Hematopoietic multipotent progenitor cell treated with erythropoietin and hydrocortisone succinate and interleukin-3 and kit ligand, for 6 days (in vitro differentiated cells): ENCODE measurements at regions not wholly inside any gene's neighbourhood (a gene's known extent, or its start where the extent isn't known, plus 50 kb on each side); places are given as distances from the start of the nearest gene placed in this dataset.
"Not testable (repeated sequence)": the region's sequence is repeated elsewhere in the genome, so short reads cannot be mapped to it uniquely, and the experiment has no call there.

ENCODE experiments used
- DNase-seq: peaks from one replicate; pipeline ENCODE4 v3.0.0-alpha.2; 2015

DNA sequence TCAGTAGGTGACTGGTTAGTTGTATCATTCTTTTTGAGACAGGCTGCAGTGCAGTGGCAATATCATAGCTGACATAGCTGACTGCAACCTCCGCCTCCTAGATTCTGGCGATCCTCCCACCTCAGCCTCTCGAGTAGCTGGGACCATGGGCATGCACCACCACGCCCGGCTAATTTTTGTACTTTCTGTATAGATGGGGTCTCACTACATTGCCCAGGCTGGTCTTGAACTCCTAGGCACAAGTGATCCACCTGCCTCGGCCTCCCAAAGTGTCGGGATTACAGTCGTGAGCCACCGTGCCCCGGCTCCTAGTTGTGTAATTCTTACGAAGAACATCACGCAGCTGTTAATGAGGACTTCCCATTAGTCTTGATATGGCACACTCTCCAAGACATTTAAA lies 123.4 kb upstream of the VKORC1L1 start:
- DNase-seq = no peak

DNA sequence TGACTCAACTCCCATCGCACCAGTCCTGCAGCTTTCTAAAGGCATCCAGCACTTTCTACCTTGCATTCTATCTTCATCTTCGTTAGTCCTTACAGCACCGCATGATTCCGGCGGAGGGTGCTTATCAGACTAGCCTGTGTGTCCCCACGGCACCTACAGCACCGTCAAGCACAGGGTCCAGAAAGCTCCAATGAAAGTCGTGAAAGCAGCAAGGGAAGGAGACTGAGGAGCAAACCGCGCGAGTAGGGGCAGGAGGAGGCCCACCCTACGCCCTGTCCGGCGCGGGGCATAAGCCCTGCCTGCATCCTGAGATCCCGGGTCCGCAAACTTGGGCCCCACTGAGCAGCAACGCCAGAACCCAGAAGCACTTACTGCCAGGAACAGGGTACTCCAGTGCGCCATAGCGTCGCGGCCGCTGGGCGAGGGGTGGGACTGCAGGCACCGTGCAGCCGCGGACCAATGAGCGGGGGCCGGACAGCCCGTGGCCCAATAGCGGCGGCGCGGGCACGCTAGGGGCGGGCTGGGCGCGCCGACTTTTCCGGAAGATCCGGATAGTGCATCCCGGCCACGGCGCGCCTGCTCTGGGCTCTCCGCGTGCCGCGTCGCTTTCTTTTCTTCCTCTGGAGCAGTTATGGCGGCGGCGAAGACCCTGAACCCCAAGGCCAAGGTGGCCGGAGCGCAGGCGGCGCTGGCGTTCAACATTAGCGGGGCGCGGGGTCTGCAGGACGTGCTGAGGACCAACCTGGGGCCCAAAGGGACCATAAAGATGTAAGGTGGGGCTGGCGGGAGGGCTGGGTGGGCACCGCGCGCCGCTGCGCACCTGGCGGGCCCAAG lies 122.1 kb upstream of the VKORC1L1 start:
- DNase-seq = peak; percentile 95

DNA sequence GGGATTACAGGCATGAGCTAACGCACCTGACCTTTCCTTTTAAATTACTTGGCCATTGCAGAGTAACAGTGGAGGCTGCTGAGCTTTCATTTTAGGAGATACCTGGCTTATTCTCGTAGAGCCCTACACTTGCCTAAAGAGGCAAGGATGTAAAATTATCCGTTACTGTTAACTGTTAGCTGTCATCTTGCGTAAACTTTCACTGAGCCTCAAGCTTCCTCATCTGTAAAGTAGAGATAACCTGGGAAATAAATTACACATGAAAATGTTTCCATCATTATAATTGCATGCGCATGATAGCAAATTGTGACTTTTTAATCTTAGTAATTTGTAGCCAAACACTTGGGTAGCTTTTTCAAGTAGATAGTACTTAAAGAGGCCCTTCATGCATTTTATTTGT lies 118.8 kb upstream of the VKORC1L1 start:
- peak; percentile 70 for DNase-seq

DNA sequence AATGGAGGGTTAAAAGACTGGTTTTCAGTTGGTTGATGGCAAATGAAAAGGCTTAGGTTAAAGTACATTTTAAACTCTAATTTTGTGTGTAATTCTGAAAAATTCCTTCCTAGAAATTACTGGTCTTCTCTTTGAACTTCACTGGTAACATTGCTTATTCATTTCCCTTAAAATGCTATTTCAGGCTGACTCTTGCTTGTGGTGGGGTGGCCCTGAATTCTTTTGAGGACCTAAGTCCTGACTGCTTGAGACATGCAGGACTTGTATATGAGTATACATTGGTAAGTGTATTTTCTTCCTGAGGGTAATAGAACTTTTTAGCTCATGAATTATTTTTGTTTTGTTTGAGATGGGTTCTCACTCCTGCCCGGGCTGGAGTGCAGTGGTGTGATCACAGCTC lies 113.9 kb upstream of the VKORC1L1 start:
- DNase-seq = not testable (repeated sequence)

DNA sequence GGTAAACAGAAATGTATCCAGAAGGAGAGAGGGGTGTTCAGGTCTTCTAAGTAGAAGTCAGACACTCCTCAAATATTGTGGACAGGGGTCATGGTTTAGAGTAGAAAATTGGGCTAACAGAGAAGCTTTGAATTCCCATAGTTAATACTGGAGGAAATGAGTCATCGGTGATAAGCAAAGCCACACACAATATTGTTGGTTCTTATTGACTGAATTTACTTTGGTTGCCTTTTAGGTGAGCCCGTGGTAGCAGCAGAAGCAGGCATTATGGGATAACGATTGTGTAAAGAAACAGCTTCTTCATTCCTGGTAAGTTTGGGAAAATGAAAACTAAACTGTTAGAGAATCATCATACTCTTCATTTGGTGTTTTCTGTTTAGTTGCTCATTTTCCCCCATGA lies 110.2 kb upstream of the VKORC1L1 start:
- DNase-seq = peak; percentile 27

DNA sequence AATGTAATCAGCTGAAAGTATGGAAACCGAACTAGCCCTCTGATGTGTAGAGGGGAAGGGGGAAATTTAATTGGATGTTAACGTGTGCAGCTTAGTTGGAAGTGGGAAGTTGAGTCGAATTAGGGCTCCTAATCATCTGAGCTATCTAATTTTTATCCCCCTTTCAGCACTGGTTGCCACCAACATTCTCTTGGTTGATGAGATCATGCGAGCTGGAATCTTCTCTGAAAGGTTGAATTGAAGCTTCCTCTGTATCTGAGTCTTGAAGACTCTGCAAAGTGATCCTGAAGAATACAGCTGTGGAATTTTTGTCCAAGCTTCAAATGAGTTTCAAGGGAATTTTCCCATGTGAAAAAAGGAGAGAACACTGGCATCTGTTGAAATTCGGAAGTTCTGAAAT lies 109.8 kb upstream of the VKORC1L1 start:
- not testable (repeated sequence) for DNase-seq

DNA sequence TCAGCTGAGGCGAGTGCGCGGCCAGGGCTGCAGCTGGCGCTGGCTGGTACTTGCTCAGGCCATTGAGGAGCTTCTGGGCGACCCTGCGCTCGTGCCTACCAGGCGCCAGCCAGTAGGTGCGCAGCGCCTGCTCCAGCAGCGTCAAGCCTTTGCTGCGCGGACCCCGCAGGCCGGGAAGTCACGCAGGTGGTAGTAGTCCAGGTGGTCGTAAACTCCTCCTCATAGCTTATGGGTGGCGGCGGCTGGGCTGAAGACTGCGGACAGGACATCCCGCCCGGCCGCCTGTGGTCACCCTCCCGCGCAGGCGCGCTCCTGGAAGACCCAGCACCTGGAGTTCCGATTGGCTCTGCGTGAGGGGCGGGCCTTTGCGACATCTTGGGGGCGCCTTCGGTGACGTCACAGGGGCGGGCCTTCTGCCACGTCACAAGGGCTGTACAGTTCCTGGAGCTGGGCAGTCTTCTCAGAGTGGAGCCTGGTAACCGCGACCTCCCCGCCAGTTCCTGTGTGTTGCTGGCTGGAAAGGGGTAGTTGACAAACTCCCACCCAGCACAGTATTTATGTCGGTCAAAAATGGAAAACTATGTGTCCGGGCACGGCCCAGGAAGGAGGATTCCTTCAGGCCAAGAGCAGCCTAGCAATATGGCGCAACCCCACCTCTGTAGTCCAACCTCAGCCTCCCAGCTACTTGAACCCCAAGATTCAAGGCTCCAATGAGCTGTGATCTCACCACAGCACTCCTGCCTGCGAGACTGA lies 102.2 kb upstream of the VKORC1L1 start:
- peak; percentile 91 for DNase-seq

DNA sequence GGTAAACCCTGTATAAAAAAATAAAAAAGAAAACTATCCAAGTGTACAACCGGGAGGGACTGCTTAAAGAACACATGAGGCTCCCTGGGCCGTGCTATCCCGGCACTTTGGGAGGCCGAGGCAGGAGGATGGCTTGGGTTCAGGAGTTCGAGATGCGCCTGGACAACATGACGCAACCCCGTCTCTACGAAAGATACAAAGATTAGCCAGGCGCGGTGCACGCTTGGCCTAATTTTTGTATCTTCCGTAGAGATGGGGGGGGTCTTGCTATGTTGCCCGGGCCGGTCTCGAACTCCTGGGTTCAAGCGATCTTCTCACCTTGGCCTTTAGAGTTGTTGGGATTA lies 101.7 kb upstream of the VKORC1L1 start:
- DNase-seq = not testable (repeated sequence)

DNA sequence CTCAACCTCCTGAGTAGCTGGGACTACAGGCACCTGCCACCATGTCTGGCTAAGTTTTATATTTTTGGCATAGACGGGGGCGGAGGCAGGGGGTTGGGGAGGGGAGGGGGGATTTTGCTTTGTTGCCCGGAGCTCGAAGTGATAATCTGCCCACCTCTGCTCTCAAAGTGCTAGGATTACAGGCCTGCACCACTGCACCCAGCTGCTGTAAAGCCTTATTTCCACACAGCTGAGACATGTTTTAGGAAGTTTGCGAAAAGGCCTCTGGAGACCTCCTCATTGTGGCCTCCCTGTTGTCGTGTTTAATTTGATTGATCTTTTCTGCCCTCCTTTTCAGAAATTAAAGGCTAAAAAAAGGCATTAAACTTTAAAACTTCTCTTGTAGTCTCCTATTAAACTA lies 96.2 kb upstream of the VKORC1L1 start:
- not testable (repeated sequence) for DNase-seq

DNA sequence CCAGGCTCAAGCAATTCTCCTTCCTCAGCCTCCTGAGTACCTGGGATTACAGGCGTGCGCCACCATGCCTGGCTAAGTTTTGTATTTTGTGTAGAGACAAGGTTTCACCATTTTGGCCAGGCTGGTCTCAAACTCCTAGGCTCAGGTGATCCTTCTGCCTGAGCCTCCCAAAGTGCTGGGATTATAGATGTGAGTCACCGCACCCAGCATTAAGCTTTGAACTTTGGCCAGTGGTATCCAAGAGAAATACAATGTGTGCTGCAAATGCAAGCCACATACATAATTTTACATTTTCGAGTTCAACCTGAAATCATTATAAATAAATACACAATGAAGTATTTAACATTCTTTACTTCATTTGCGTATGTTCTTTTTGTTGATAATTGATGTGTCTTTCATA lies 82.9 kb upstream of the VKORC1L1 start:
- not testable (repeated sequence) for DNase-seq

DNA sequence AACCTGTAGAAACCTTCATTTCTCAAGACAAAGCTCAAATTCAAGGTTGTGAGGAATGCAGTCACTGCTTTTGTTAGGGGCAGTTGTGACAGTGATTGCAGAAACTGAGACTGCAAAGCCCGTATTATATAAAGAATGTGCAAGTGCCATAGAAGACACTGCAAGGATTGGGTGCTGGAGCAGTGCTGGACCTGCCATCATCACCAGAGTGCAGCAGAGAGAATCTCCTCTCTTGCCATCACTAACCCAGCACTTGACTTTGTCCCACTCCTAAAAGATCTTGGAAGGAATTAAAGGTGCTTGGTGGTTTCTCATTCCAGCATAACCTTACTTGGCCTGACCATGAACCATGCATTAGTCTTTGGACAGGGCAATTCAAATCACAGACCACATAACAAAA lies 81.1 kb upstream of the VKORC1L1 start:
- DNase-seq = not testable (repeated sequence)

DNA sequence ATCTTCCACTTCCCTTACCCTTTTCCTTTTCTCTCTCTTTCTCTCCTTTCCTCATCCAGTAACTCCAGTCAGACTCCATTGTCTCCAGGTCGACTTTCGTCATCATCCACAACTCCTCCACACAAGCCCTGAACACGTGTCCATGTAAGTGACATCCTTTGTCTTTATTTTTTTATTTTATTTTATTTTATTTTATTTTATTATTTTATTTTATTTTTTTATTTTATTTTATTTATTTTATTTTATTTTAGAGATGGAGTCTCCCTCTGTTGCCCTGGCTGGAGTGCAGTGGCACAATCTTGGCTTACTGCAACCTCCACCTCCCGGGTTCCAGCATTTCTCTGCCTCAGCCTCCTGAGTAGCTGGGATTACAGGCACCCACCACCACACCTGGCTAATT lies 80.1 kb upstream of the VKORC1L1 start:
- not testable (repeated sequence) for DNase-seq

DNA sequence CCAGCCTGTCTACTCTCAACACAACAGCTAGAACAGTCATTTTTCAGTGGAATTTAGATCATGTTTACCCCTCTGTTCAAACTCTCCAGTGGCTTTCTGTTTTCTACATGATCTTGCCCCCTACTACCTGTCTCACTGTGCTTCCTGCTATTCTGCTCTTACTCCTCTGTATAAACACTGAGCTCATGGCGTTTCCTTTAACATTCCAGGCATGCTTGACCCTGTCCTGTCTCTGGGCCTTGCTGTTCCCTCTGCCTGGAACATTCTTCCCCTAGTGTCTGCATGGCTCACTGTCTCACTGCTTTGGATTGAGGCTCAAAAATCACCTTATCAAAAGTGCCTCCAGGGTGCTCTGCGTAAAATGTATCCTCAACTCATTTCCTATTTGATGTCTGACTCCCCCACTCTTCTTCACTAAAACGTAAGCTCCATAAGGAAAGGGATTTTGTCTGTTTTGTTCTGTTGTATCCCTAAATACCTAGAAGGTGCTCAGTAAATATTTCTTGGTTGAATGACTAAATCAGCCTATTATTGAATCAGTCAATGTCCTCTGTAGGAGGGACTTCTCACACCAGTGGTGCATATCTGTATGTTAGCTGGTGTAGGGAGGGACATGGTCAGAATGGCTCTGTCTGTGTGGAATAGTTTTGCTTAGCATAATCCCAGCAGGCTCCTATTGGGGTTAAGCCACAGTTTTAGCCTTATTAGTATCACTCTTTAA lies 78.0 kb upstream of the VKORC1L1 start:
- DNase-seq = not testable (repeated sequence)

DNA sequence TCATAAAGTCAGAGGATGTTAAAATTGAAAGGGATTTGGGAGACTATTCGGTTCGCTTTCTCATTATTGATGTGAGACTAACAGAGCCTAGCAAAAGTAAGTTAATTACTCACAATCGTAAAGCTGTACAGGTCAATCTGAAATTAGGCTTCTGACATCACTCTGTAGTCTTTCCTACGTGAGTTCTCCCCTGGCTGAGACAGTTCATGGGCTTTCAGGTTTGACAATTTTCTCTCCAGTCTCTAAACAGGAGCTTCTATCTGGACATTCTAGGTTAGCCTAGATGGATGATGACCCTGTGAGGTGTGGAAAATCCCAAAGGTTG lies 77.5 kb upstream of the VKORC1L1 start:
- DNase-seq = not testable (repeated sequence)

DNA sequence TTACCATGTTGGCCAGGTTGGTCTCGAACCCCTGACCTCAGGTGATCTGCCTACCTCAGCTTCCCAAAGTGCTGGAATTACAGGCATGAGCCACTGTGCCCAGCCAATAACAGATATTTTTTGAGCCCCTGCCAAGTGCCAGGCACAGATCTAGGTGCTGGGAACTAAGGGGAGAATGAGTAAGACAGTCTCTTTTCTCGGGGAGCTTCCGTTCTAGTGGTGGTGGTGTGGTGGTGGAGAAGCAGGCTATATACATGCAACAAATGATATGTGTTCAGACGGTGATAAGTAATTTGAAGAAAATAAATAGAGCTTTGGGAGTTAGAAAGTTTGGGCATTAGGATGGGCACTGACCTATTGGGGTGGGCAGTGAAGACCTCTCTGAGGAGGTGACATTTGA lies 76.7 kb upstream of the VKORC1L1 start:
- no peak for DNase-seq

DNA sequence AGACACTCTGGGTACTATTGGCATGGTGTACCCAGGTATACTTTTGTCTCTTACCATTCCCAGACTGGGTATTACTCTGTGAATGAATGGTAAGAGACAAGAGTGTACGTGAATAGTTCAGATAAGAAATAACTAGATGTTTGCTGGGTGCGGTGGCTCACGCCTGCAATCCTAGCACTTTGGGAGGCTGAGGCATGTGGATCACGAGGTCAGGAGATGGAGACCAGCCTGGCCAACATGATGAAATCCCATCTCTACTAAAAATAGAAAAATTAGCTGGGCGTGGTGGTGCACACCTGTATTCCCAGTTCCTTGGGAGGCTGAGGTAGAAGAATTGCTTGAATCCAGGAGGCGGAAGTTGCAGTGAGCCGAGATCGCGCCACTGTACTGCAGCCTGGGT lies 75.8 kb upstream of the VKORC1L1 start:
- not testable (repeated sequence) for DNase-seq

DNA sequence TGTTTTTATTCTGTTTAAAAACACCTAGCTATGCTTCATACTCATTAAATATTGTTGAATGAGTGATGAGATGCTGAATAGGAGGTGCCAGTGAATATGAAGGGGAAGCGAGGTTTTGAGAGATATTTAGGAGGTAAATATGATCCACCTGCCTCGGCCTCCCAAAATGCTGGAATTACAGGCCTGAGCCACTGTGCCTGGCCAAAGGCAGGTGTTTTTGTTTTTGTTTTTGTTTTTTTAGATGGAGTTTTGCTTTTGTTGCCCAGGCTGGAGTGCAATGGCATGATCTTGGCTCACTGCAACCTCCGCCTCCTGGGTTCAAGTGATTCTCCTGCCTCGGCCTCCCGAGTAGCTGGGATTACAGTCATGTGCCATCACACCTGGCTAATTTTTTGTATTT lies 75.3 kb upstream of the VKORC1L1 start:
- not testable (repeated sequence) for DNase-seq

DNA sequence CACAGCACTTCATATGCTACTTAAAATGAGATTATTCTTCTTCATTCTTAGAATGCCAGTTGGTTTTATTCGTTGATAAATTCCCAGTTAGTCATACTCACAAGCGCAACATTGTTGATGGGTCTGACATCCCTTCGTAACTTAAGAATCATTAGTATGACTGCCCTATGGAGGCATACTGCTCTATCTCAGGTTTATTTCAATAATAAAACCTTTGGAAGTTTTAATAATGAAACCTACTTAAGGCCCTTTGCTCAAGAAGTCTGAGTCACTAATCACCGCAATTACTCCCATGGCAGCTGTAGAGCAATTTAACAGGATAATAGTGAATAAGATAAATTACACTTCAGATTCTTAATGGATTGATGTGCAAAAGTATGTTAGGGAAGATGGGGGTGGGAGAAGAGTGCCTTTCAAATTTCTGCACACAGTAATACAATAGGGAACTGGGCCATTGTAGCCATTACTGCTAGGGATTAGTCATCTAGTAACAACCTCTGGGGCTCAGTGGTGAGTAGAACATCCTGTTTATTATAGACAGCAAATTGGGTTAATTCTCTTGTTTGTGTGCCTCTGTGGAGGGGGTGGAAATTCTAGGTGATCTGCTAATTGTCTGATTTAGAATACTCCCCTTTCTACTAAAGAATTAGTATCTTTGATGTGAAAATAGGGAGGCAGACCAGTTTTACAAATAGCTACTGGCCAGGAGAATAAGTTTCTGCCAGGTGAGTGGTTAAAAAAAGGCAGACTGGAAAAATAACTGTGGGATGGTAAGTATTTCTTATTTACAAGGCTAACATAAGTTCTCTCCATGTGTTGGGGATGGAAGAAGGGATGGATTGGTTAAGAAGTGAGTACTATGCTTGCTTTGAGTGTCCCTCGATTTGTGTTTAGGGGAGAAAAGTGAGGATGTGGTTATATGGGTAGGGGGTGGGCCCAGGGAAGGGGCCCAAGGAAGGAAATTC lies 74.5 kb upstream of the VKORC1L1 start:
- DNase-seq = no peak

DNA sequence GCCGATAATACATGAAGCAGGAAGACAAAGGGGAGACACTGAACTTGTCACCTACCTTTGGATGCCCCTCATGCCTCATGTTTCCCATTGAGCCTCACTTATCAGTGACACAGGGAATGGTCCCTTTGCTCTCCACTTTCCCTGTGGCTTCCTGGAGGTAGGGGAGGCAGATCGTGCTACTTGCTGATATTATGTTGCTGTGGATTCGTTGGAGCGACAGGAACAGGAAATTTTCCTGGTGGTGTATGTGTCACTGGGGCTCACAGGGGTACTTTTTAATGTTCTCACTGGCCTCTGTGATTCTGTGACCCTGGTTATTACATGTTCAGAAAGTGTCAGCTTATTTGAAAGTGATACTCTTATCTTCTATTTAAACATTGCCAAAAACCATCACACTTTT lies 72.7 kb upstream of the VKORC1L1 start:
- DNase-seq = not testable (repeated sequence)

DNA sequence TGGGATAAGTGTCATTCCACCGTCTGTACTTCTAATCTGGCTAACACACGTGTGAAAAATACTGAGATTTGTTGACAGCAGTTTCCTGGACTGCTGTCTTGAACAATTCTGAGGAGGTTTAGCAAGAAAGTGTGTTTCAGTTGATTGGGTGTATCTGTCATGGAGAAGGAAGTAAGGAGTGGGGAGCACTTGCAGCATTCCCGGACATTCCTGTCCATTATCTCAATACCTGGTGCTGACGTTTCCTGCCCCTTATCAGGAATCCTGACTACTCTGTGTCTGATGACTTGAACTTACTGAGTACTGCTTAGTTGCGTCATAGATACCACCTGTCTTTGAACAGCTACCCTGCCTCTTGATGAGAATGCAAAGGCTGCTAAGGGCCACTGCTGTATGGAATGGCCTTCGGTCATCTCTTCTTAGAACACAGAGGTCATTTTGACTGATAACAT lies 72.0 kb upstream of the VKORC1L1 start:
- no peak for DNase-seq

DNA sequence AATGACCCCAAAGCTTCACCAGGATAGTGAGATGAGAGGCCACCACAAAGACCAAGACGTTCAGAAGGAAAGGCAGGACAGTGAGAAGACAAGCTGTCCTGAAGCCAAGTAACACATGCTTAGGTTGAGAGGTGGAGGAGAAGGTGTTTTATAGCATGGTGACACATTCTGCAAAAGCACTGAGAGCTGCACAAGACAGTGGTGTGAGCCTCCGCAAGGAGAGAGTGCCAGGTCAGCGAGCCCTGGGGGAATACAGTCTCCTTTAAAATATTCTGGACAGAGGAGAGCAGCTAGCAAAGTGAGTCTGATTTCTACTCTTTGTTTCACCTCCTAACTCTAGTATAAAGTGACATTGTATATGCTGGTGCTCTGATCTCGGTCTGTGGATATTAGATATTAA lies 68.0 kb upstream of the VKORC1L1 start:
- no peak for DNase-seq

DNA sequence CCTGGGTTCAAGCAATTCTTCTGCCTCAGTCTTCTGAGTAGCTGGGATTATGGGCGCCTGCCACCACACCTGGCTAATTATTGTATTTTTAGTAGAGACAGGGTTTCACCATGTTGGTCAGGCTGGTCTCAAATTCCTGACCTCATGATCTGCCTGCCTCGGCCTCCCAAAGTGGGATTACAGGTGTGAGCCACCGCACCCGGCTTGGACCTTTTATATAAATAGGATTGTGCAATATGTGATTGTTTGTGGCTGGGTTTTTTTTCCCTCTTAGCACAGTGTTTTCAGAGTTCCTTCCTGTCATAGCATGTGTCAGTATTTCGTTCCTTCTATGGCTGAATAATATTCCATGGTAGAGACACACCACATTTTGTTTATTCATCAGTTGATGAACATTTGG lies 65.8 kb upstream of the VKORC1L1 start:
- not testable (repeated sequence) for DNase-seq
